T-helper 2 cell (primary cell): ENCODE measurements at regions not wholly inside any gene's neighbourhood (a gene's known extent, or its start where the extent isn't known, plus 50 kb on each side); places are given as distances from the start of the nearest gene placed in this dataset.

ENCODE experiments used
- DNase-seq, 5 experiments: peaks; one replicate each; pipeline versions ENCODE4 v3.0.0 to v3.0.0-alpha.2; 2012 to 2022

DNA sequence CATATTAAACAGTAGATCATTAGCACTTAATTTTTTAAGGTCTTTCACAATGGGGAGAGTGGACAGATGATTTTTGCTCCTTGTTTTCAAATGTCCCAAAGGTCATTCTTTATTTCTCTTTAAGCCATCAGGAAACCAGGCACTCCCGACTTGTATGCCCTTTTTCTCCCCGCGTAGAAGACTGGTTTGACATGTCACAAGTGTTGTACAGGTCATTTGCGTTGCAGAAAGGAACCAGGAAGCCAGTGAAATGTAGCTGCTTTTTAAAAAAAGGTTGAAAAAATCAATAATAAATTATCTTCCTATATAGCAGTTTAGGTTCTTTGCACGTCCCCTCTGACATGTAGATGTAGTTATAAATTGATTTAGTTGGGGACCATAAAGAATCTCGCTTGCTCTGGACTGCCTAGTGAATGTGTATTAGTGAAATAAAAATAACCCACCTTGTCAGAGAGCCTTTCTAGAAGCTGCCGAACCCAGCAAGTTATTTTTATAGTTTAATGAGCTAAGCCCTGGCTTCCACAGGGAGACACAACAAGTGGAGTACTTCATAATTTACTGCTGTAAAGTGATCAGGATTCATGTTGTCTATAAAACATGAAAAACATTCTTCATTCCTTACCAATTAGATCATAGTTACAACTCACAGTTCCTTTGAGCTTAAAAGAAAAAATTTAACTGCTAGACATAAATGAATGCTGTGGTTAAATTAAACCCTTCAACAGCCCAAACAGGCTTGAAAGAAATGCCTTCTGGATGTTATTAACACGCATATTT is 404.6 kb downstream of the CSNK1G3 start:
- no peak for DNase-seq

DNA sequence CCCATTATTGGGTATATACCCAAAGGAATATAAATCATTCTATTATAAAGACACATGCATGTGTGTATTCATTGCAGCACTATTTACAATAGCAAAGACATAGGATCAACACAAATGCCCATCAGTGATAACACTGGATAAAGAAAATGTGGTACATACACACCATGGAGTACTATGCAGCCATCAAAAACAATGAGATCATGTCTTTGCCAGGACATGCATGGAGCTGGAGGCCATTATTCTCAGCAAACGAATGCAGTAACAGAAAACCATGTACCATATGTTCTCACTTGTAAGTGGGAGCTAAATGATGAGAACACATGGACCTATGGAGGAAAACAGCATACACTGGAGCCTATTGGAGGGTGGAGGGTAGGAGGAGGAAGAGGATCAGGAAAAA is 402.4 kb downstream of the CSNK1G3 start:
- no peak for DNase-seq

DNA sequence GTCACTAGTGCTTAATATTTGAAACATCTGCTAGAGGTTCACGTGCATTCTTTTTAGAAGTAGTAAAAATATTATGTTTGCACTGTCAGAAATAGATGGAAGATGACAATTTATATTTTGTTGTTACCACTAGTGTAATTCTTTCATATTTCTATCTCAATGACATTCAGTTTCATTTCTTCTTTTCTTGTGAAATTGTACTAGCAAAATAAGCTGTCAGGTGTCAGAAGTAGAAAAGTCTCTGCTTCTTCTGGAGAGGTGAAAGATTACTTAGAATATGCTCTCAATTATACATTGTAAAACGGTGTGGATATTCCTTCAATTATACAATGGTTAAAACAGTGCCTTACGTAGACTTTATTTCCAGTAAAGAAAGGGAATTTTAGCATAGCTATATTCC is 395.4 kb downstream of the CSNK1G3 start:
- no peak for DNase-seq

DNA sequence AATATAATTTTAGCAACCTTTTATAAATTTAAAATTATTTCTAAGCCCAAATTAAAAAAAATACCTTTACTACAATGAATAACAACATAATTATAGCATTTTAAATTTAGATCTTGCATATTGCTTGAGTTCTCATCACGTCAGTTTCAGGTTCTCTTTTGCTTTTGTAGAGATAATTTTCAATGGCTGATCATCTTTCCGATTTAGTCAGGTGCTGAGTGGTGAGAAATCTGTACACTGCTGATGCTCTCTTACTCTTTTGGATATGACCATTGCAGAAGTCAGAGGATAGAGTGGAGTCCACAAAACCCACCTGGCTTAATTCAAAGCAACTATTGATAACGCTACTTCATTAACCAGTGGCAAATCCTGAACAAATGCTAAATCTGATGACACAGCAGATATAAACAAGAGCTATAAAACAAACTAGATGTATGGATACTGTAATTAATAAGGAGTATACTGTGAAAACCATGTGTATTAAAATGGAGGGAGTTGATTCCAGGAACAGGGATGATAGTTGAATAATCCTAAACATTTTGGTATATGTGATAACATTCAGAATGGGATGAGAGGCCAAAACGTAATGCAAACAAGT is 394.8 kb downstream of the CSNK1G3 start:
- no peak for DNase-seq

DNA sequence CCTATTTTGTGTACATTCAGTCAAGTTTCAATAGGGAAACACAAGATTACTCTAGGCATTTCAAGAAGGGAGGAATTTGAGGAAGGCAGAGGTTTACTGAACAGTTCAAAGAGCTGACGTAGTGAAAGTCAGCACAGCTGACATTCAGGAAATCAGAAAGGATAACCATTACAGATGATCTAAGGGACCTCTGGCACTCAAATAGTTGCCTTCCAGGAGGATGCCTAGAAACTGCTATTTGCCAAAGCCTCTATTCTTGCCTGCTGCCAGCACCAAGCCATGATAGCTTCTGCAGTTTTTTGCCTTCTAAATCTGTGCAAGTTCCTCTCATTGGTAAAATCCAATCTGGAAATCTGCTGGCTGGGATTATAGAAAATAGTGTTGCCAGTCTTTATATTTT is 373.1 kb downstream of the CSNK1G3 start:
- DNase-seq, result no peak

DNA sequence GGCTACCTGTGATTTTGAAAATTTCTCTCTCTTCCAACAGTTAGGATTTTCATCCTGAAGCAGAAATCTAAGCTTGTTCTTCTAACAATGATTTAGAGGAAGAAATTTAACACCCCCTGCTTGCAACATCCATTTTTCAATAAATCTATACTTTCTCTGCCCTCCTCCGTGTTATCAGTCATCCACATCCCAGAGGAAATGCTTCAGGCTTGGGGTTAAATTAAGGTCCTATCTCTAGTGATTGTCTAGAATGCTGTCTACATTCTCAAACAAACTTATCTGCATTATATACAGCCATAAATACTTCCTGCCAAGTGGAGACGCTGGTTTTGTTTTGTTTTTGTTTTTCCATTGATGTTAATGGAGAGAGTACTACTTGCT is 371.0 kb downstream of the CSNK1G3 start:
- no peak for DNase-seq

DNA sequence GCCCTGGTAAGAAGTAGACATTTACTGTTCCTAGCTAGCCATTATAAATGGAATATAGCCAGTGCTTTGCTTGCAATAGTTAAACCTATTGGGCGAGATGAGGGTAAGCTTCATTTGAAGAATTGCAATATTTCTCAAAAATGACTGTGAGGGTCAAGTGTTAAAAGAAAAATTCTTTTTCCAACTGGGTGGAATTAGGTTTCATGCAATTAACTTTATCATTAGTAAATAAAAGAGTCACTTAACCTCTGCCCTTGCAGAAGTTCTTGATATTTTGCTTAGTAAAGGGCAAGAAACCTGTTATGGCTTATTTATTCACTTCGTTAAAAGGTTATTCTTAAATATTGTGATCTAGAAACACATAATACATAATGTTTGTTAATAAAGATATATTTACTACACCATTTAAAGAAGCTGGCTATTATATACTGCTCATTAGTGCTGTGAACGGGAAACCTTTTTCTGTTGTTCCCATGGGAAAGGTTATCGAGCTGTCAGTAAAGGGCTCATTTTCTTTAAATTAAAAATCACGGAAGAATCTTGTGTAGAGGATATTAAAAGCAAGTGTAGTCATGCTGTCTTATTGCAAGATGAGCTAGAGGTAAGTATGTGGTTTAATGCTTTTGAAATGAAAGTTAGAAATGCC is 370.5 kb downstream of the CSNK1G3 start:
- no peak for DNase-seq

DNA sequence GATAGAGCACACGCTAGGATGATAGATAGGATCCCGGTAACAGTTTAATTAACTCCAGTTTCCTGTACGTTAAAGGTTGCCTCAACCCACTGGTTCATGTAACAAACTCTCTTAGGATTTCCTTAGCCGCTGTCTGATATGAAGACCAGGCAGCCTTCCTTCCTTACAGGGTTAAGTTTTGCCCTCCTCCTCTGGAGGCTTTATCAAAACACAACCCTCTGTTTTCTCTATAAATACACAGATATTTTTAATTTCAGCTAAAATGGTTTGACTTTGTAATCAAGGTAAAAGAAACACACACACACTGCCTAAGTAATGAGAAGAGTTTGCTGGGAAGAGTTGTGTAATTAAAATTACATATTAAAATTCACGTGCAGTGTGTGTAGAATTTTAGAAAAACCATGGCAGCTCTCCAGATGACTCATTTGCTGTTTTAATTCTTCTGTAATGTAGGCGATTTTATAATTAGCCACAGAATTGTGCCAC is 369.8 kb downstream of the CSNK1G3 start:
- no peak for DNase-seq

DNA sequence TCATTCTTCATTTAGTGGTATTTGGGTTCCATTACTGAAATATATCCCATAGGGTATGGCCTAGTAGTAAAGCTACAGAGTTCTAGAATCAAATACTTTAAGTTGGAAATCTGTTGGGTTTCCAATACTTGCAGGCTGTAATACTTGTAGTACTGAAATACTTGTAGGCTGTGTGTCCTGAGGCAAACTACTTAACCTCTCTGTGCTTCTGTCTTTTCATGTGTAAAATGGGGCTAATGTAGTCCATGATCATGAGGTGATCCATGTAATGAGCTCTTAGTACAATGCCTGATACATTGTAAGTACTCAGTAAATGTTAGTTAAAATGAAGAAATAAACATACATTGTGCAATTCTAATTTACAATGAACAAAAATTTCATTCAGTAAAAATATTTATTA is 368.9 kb downstream of the CSNK1G3 start:
- DNase-seq, result no peak

DNA sequence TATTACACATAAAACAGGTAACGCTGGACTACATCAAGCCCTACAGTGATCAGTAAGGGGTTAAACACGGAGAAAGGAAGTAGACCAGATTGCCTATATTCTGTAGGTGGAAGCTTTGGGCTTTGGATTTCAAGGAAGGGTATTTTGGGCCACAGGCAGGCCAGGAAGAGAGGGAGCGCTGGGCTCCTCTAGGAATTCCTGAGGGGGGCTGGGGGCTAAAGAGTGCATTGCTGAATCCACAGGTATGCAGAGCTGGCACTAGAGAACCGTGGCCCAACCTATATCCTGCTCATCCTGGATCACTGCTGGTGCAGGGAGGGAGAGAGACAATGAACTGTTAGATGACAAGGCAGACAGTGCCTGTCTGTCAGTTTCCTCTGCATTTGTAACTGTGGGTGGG is 367.1 kb downstream of the CSNK1G3 start:
- DNase-seq, result no peak

DNA sequence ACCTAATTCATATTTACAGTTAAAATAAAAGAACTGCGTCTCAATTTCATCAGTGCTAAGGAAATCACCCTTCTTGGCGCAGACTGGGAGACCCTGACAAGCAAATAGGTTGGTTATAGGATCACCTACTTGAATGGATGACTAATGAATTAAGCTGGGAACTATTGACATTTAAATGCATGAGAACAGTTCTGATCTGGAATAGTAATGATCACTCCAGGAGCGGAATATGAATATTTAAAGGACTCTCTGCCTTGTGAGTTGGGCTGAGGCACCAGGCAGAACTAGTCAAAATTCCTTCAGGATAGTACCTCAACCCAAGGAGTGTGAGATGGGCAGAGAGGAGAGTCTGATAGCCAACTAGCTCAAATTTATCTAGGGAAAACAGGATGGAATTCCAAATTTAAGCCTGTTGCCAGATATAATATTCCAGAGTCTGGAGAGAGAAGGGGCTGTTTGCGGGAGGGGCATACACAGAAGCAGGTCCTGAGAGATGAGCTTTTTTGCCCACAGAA is 364.4 kb downstream of the CSNK1G3 start:
- no peak for DNase-seq

DNA sequence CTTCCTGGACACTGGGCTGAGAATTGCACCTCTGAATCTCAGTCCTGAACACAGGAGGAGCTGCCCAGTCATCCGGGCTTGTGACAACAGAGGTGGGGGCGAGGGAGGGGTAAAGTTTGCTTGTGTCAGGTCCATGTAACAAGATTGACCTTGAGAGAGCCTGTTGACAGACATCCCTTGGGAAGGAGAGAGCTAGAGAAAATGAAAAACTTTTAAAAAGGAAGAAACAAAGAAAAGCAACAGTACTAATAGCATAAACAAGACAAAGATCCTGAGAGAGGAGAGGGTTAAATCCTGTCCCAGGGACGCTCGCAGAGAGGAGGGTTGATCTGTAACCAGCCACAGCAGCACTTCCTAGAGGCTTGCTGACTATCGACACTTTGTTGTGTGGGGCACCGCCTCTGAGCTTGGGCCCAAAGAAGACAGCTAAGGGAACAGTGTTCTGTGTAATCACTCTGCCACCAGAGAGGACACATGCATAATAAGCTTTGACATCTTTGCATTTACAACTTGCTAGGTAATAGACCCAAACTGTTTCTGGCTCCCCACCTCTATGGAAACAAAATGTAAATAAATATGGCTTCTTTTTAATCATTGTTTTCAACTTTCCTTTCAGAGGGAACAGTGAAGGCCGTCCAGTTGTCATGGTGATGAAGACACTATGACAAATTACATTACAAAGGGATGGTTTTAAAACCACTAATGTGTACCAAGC is 363.7 kb downstream of the CSNK1G3 start:
- no peak for DNase-seq

DNA sequence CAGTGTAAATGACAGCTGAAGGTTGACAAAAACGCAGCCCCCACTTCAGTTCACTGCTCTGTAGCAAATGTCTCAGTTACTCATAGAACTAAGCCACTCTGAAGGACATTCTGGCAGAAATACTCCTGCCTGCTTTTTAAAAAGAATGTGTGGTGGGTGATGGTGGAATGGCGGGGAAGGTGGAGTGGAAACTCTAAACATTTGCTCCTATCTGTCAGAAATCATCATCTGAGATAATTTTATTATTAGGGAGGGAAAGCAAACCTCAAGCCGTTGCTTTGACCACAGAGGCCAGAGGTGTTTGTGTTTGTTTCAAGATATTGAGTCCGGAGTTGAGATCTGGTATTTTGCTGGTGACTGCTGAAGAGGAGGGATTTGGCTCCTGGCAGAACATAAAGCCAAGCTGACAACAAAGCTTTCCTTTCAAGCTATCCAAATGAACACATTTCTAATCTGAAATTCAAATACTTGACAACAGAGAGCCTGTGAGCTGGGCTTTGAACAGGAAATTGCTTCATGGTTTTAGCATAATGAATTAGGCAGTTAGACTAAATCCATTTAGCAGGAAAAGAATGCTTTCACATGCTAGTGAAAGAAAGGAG is 362.7 kb downstream of the CSNK1G3 start:
- DNase-seq, result no peak

DNA sequence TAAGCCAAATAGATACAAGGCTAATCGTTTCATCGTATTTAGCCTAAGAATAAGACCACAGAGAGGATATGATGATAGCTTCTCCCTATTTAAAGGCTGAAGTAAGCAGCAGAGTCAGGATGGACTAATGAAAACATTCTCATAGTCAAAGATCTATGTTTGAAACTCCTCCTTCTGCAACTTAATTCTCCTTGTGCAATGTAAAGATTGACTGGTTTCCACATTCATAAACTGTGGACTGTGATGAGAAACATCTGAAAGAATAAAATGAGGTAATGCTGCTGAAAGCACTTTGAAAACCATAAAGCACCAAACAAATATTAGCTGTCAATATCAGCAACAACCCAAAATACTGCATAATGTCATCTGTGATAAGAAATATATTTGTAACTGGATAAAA is 361.9 kb downstream of the CSNK1G3 start:
- no peak for DNase-seq

DNA sequence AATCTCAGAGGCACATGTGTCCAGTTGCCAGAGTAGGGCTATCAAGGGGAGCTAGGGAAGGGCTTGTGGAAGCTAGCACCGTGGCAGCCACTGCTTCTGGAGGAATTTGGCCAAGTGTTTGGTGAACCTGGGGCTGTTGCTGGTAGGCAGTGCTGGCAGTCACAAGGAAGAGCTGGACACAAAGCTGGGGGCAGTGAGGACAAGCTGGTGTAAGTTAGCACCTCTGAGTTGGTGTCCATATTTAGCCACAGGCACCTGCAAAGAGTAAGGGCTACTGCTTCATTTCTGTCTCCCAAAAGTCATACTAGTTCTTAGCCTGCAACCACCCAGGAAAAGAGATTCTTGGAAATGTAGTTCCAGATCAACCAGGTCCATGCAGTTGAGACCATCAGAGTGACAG is 359.4 kb downstream of the CSNK1G3 start:
- DNase-seq, result no peak

DNA sequence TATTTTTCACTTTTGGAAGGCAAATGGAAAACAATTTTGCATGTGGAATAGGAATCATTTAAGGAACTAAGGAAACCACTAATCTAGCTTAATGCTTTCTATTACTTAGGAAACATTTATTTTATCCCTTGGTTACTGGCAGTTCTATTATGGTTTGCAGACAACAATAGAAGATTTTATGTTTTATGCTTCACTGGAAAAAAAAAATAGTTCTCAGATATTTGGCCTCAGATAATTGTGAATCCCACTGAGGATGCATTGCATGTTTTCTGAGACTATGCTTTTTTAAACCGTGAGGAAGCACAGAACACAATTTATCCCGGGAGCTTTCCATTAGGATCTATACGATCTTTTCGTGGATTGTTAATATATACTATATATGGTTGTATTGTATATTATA is 356.9 kb downstream of the CSNK1G3 start:
- DNase-seq, result no peak

DNA sequence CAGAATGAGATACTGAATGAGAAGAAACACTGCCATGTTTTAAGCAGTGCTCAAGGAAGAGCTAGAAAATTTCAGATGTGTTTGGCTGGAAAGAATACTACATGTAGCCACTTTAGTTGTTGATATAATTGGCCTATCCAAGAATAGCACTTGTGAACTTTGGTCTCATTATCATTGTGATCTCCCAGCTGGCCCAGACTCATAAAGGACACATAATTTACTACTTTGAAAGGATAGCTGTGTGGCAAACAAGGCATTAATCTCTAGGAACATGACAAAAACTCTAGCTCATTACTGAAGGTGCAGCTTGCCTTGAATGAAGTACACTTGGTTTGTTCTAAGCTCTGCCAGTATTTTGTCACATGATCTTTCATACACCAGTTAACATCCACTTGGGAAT is 356.3 kb downstream of the CSNK1G3 start:
- no peak for DNase-seq

DNA sequence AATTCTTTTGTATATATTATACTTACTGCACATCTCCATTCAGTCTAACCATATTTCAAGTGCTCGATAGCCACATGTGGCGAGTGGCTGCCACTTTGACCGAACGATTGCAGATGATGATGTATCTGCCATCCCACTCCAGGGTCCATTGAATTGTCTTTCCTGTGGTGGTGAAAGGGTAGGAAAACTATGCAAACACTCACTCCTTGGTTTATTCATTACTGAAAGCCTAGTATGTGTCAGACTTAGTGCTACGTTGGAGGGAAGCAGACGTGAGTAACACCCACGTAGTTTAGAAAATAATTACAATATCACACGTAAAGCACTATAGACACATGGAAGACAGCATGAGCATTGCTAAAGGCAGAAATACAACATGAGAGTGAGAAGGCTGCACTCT is 353.7 kb downstream of the CSNK1G3 start:
- DNase-seq, result no peak

DNA sequence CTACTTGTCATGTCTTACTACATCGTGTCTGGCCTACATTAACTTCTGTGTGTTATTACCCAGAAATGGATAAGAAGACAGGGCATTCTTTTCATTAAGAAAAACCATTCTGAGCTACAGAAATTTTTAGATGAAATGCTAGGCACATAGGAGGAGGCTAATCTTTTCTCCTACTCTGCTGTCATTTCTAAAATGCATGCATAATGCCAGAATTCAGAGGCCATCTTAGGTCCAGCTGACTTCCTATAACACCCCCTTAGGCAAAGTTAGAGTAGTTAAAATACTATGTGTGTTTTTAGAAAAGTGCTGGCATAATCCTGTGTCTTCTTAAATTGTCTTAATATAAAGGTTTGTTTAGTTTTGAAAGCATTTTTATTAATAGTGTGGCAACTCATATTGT is 352.6 kb downstream of the CSNK1G3 start:
- no peak for DNase-seq

DNA sequence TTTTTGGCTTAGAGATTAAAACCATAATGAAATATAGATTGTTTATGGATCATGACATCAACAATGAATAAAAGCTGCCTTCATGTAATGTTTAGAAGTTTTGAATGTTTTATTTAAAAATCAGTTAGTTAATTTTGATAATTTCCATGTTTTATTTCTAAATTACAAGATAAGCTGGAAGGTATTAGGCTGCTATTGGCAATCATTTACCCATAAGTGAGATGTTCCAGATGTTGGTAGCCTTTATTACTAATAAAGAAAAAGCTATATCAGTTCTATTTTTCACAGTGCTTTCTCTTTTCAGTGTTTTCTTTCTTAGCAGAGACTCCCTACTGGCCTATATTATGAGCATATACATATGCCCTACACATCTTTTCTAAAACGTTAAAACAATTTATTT is 347.0 kb downstream of the CSNK1G3 start:
- no peak for DNase-seq

DNA sequence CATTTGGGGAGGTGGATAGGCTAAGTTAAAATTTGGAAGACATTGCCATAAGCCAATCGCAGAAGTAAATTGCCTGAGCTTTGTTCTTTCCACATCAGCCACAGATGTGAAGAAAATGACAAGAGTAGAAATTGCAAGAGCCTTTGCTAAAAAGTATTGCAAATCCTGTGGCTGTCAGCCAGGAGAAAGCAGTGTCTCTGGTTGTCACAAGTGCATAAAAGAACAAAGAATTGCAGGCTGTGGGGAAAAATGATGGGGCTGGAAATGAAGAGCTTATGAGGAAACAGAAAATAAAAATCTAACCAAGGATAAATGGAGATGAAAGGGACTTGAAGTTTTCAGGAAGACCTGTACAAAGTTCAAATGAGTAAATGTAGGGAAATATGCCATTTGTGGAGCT is 344.8 kb downstream of the CSNK1G3 start:
- DNase-seq, result no peak

DNA sequence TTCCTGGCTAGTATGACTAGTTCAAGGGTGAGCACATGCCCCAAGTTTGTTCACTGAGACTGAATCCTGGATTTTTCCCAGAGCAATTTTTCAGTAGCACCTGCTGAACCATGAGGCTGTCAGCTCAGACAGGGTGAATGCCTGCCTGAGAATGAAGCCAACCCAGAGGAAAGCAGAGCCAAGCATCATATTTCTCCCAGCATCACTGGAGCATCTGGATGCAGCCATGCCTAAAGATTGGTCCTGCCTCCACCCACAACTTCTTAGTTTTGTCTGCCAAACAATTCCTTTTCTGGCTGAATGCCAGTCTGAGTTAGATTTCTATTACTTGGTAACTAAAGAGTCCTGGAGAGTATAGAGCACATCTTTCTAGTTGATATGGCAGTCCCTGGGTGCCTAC is 343.6 kb downstream of the CSNK1G3 start:
- DNase-seq, result no peak
